GM18498 (cell line): ENCODE measurements at regions not wholly inside any gene's neighbourhood (a gene's known extent, or its start where the extent isn't known, plus 50 kb on each side); places are given as distances from the start of the nearest gene placed in this dataset.
"Not testable (repeated sequence)": the region's sequence is repeated elsewhere in the genome, so short reads cannot be mapped to it uniquely, and the experiment has no call there.

Experiments used
- ATAC-seq: cut with Tn5 transposase; IDR thresholded peaks from one replicate; pipeline ENCODE4 v1.9.1; 2021; ENCODE audit warnings: mild to moderate bottlenecking, moderate library complexity; ENCODE audit not compliant: unreplicated experiment

DNA sequence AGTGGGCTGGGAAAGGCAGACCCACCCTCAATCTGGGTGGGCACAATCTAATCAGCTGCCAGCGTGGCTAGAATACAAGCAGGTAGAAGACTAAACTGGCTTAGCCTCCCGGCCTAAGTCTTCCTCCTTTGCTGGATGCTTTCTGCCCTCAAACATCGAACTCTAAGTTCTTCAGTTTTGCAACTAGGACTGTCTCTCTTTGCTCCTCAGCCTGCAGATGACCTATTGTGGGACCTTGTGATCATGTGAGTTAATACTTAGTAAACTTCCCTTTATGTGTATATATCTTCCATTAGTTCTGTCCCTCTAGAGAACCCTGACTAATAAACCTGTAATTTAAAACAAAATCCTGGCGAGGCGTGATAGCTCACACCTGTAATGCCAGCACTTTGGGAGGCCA lies 51.8 kb upstream of the SLC39A8 start:
- ATAC-seq, result not testable (repeated sequence)

GRCh38 chr4:102399021-102399420 lies 53.7 kb upstream of the SLC39A8 start:
- ATAC-seq, result no peak

DNA sequence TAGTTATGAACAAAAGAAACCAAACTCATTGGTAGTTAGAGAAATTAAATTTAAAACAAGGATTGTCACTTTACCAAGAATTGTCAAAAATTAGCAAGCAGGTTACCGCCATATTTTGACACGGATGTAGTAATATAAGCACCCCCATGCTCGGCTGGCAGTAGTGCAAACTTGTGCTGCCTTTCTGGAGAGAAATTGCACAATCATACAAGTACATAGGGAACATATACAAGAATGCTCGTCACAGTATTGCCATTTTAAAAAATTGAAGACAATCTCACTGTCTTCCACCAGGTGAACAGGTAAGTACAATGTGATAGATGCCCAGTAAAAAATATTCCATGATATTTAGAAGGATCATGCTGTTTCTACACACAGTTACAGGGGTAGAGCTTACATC lies 55.6 kb upstream of the SLC39A8 start:
- no peak for ATAC-seq

GRCh38 chr4:102402223-102402622 lies 56.9 kb upstream of the SLC39A8 start:
- ATAC-seq, result no peak

DNA sequence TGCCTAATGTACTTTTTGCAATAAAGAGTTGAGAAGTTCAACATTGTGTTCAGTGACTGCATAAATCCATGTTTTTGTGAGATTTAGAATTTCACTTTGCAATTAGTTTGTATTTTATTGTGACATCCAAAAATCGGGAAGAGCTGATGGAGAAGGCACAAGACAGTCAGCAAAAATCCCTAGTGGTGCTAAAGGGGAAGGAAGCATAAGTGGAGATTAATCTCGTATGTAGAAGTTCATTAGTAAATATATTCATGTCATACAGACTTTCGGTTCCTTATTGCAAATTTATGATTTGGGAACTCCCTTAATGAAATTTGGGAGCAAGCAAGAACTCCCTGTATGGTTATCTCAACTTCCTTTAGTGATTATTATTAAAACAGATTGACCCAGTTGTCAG lies 57.8 kb upstream of the SLC39A8 start:
- ATAC-seq, result no peak

GRCh38 chr4:102404431-102404969 lies 59.2 kb upstream of the SLC39A8 start:
- ATAC-seq, result no peak

DNA sequence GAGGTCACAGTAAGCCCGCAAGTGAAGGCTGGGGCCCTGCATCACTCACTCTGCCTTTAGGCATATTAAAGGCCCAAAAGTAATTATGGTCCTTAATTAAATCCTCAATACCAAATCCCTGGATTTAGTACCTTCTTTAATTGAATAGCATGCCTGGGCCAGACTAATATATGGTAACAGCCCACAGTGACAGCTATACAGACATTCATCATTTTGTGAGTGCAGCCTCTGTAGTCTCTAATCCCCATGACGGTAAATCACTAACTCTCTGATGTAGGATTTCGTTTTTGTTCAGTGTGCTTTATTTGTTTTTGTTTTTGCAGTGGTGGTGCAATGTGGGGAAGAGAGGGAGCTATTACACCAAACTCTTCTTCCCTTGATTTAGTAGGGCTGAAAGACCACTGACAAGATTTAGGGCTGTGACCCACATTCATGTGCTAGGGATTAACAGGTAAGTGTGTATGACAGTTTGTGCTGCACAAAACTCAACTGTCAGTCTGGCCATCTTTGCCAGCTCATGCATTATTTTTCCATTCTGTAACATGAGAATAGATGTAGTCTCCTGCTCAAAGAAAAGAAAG lies 60.6 kb upstream of the SLC39A8 start:
- ATAC-seq, result no peak

DNA sequence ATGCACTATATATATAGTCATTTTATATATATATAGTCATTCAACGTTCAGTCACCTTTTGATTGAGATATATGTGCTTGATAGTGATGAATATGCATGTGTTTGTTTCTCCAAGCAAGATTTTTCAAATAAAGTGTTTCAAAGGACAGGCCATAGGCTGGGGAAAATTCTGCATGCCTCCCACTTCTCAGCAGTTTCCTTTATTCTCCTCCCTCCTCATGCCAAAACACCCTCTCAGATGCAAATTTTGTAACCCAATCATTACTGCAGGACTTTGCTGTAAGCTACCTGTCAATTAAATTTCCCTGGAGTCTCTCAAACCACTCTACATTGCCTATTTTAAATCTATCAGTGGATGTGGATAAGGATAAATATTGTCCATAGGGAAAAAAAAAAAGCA lies 65.6 kb upstream of the SLC39A8 start:
- ATAC-seq, result not testable (repeated sequence)

DNA sequence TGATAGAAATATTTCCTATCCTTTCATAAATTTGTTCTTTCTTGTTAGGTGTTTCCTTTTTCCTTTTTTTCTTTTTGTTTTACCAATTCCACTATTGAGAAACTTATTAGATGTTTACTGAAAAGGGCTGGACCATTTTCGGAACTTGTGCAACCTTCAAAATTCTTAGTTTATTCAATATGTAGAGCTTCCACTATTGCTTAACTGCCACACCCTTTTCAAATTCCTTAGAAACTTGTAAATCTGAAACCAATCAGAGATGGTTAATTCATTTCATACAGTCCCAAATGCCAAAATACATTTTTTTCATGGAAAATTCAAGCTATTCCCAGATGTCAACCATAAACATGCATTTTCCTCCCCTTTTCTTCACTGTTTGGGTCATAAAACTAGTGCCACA lies 66.1 kb upstream of the SLC39A8 start:
- ATAC-seq, result no peak

DNA sequence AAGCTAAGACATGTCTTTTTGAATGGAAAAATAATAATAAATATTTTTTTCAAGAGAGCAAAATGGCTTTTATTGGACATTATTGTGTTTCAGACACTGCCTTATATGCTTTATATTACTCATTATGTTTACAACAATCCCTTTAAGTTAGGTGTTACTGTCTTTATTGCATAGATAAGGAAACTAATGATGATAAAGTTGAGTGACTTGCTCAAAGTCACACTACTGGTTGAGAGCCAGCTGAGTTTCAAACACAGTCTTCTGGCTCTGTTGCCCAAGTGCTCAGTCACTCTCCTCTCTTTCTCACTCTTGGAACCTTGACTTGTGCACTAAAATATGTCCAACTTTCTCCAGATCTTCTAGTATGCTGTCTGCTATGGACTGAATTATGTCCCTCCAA lies 71.5 kb upstream of the SLC39A8 start:
- ATAC-seq, result no peak

DNA sequence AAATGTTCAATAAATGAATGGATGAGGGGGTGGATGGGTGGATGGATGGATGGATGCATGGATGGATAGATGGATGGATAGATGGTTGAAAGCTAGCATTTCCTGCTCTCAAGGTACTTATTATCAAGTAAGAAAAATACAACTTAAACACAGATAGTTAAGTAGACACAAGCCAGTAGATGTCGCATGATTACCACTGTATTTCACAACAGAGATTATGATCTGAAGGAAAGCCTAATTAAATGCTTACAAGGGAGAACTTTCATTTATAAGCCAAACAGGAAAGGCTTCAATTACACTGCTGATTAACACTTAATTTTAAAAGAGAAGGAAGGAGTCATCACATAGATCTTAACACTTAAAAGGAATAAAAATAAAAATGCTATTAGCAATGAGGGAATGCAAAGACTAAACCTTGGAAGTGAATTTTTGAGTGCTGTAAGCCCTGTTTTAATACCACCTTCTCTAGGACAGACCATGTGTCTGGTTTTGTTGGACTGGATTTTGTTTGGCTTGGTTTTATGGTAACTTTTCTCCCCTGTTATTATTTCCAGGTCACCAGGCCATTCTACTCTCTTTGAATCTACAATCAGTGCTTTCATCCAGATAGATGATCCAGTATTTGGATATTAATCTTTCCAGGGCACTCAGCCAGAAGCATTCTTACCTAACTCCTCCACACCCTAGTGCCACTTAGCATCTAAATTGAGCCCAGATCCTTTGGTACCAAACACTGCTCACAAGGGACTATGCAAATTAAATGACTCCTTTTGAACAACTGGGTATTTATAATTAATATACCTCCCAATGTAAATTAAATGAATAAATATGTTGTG lies 75.5 kb upstream of the SLC39A8 start:
- ATAC-seq, result no peak

GRCh38 chr4:102422843-102423242 lies 77.6 kb upstream of the SLC39A8 start:
- ATAC-seq, result no peak

GRCh38 chr4:102423375-102423774 lies 77.8 kb upstream of the NFKB1 start:
- no peak for ATAC-seq

GRCh38 chr4:102427371-102427998 lies 73.7 kb upstream of the NFKB1 start:
- no peak for ATAC-seq

DNA sequence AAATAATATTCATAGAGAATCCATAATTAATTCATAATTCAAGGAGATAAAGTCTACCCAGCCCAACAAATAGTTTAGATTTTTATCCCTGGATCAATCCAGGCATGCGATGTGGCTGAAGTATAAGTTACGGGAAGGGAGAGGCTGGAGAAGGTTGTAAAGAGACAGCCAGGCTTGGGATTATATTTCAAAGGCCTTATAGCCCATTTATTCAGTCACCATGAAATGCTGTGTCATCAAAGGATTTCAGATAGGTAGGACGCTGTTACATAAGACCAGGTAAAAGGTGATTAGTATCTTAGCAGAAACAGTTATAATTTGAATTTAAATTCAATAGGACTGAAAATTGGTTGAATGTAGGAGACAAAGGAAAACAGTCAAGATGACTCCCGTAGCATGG lies 73.0 kb upstream of the NFKB1 start:
- no peak for ATAC-seq

GRCh38 chr4:102429553-102429952 lies 71.6 kb upstream of the NFKB1 start:
- no peak for ATAC-seq

GRCh38 chr4:102430461-102430910 lies 70.7 kb upstream of the NFKB1 start:
- peak; percentile 29 for ATAC-seq

DNA sequence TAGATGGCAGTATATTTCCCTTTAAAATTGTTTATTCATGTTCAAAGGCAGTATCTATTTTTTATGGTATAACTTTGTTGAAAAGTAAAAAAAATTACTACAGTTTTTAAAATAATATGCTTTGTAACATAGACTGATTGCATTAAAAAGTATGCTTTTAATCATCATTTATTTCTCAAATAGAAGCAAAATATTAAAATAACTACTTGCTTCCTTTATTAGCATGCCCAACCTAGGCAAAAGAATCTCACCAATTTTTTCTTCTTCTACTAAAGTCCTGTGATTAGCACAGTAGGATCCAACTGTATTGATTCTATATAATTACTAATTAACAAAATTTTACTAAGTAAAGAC lies 69.6 kb upstream of the NFKB1 start:
- ATAC-seq, result no peak

DNA sequence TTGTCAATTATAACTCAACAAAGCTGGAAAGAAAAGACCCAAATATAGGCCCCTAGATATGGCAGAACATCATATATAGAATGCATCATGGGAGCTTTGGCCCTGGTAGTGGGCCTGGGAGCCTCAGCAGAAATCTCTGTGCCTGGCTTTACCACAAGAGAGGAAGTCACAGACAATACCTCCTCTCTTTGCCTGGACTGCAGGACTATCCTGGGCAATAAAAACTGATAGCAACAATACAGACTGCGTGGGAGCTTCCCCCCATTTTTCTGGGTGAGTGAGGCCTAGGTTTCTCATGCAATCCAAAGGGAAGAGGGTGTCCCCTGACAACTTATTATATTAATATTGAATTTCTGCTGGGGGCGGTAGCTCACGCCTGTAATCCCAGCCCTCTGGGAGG lies 64.0 kb upstream of the NFKB1 start:
- no peak for ATAC-seq

DNA sequence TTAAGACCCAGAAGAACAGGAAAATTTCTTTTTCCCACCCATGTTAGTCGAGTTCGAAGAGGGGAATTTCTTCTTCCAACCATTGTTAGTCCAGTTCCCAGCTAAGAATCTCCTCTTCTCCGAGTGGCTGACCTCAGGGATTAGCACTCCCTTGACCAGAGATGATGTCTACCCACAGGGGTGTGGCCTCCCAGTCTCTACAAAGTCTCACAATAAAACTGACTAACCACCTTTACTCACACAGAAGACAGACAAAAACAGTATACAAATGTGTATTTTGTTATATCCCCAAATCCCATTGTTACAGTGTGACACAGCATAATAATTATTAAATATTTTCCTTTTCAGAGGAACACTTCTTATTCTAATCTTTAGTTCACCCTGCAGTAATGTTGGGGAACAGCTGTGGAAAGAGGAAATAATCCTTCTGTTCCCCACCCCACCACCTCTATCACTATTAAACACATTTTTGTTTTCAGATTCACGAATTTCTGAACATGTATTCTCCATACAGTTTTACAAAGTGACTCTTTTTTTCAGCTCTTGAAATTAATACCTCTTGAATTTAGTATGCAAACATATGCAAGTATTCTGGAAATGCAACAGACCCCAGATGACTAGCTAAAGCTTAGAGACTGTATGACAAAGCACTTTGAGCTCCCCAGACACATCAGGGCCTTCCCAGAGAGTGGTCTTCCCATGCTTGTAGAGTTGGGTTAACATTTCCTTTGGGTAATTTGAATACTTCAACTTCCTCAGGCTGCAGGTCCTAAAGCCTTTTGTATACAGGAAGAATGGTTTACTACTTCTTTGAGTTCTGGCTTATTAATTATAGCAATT lies 62.5 kb upstream of the NFKB1 start:
- ATAC-seq, result no peak

- ATAC-seq, result no peak
These were observed 61.9 kb upstream of the NFKB1 start for GRCh38 chr4:102439236-102439614.
